NOMO-1 treated with dmso at 0.1 percent for 144 hours (cell line): ENCODE measurements at regions not wholly inside any gene's neighbourhood (a gene's known extent, or its start where the extent isn't known, plus 50 kb on each side); places are given as distances from the start of the nearest gene placed in this dataset.

Experiments used
- DNase-seq: peaks from one replicate; lab custom pipeline; 2025; ENCODE audit not compliant: unreplicated experiment; lab: John Stamatoyannopoulos, UW

DNA sequence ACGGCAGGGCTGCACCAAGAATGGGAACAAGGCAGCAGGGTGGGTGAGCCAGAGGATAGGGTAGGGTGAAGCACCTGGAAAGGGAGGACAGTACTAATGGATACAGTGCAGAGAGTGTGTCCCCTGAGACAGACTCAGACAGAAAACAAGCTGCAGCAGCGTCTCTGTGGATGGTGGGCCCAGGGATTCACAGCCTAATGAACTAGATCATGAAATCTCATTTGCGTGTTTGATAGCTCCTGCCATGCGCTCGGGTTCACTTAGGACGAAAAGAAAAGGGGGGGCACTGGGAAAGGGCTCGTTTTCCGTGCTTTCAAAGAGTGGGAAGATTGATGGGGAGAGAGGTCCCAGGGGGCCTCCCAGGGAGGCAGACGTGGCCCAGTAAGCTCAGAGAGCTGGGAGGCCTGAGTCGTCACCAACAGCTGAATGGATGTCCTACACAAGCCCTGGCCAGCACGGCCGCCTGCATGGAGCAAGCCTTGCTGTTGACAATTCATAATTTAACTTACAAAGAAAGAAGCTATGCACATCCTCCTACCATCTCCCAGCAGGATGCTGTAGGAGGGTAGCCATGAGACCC is 446.9 kb downstream of the BCOR start:
- no peak for DNase-seq

GRCh38 chrX:39652336-39652735 is 445.4 kb downstream of the BCOR start:
- DNase-seq: no peak

GRCh38 chrX:39653691-39654090 is 444.1 kb downstream of the BCOR start:
- no peak for DNase-seq

DNA sequence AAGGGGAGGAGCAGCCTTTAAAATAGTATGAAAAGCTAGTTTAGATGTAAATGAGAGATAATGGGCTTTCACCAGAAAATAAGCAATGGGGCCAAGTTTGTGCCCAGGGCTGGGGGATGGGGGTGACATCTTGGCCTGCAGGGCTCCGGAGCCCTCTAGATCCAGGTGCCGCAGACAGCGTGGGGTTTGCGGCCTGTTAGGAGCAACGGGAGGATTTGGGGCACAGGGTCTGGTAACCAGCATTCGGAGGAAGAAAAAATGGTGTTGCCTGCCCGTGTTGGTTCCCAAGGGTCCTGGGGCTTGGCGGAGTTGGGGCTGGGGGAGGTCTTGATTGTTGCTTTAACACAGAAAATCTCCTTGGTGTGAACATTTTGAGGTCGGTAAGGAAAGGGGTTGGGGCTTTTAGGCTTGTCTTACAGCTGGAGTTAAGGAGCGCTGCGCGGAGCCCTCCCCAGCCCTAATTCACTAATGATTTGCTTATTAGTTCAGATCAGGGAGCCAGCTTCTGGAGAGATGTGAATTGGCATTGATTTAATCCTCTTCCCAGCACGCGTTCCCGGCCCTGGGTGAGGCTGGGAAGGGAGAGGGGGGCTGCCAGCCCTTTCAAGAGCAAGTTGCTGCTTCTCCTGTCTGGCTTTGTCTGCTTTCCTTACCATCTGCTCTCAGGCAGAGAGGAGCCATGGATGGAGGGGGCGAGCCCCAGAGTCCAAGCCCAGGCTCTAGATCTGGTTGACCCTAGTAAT is 443.4 kb downstream of the BCOR start:
- DNase-seq: no peak

- DNase-seq: no peak
Observed at GRCh38 chrX:39654952-39655351, 442.8 kb downstream of the BCOR start.

DNA sequence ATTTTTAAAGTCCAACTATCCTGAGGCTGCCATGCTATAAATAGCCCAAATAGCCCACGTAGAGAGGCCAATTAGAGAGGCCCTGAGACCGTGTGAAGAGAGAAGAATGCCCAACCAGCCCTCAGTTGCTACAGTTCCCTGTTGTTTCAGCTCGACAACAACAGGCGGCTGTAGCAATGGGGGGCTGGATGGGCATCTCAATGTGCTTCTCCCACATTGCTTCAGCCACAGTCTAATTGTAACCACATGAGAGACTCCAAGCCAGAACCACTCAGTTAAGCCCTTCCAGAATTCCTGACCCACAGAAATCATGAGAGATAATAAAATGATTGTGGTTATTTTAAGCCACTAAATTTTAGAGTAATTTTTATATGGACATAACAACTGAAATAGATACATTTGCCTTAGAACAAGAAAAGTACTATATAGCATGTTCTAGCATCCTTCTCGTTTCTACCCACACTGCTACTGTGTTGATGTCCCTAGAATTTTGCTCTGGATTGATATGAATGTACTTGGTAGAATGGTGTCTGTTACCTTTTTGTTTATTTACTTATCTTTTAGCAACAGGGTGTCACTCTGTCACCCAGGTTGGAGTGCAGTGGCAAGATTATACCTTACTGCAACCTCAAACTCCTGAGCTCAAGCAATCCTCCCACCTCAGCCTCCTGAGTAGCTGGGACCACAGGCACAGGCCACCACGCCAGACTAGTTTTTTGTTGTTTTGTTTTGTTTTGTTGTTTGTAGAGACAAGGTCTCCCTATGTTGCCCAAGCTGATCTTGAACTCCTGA is 436.4 kb downstream of the BCOR start:
- no peak for DNase-seq

DNA sequence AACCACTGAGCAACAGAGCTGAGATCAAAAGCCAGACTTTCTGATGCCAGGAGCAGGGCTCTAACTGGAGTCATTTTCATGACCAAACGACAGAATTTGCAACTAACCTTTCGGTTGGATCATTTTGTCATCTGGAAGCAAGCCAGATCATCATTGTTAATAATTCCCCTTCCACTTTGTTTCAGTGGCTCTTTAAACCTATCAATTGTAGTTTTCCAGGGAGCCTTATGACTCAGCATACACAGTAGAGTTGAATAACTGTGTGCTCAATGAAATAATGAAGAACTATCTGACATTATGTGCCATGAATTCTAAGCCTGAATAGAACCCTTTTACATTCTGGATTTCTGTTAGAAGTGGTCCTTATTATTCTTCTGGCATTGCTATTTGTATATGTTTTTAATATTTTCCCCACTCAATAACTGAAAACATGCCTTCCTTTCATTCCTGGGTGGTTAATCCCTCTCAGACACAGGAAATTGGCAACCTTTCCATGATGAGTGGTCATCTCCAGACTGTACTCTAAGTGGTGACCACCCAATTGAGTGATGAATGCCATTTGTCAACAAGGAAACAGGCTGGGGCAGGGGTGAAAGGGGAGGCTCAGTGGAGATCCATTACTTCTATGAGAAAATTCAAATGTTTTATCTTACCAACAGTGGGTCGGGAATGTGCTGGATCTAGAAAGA is 431.8 kb downstream of the BCOR start:
- no peak for DNase-seq

DNA sequence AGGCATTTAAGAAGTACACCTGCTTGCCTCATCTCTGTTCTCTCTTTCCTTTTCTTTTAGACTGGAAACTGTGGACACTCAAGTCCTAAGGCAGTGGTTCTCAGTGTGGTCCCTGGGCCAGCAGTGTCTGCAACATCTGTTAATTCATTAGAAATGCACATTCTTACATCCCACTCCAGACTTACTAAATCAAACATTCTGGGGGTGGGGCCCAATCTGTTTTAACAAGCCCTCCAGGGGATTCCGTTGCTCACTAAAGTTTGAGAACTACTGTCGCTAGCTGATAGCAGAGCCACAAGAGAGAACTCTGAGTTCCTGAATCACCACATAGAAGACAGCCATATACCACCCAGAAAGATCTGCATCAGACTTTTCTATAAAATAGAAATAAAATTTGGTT is 430.6 kb downstream of the BCOR start:
- no peak for DNase-seq

GRCh38 chrX:39667736-39668482 is 429.8 kb downstream of the BCOR start:
- DNase-seq: no peak

DNA sequence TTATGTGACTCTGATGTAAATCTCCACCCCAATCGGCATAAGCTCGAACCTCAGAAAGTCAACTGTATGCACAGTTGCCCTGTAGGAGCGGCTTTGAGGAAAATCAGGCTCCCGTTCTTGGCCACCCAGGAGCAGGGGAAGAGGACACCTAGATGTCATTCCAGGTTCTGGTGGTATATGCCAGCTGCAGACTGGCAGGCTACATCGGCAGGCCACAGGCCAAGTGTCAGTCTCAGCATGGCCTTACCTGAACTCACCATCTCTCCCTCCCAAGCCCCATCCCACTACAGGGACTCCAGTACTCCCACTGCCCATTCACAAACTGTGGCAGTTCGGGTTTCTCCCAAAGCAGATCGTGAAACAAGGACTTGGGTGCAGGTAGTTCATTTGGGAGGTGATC is 428.1 kb downstream of the BCOR start:
- no peak for DNase-seq

DNA sequence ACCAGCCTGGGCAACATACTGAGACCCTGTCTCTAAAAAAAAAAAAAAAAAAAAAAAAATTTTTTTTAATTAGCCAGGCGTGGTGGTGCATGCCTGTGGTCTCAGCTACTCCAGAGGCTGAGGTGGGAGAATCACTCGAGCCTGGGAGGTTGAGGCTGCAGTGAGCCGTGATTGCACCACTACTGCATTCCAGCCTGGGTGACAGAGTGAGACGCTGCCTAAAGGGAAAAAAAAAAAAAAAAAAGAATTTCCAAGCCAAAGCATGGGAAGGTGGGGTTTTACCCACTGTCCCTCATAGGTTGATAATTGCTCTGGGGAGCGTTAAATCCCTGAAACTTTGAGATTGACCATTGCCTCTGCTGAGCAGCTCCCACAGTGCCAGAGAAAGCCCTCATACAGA is 427.5 kb downstream of the BCOR start:
- no peak for DNase-seq

DNA sequence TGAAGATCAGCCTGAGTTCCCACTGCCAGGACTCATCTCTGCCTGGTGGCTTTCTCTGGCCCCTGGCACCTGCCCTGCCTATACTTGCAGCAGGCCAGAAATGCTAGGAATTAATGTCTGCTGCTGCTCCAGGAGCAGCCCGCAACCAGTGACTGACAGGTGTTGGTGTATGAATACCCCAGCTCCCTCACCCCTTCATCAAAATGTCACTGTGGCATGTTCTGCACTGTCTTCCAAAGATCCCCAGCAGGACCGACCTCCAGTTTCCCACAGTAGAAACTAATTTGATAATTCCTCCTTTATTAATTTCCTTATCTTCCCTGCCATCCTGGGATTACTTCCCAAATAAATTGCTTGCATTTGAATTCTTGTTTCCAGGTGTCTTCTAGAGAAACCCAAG is 425.4 kb downstream of the BCOR start:
- DNase-seq: no peak

DNA sequence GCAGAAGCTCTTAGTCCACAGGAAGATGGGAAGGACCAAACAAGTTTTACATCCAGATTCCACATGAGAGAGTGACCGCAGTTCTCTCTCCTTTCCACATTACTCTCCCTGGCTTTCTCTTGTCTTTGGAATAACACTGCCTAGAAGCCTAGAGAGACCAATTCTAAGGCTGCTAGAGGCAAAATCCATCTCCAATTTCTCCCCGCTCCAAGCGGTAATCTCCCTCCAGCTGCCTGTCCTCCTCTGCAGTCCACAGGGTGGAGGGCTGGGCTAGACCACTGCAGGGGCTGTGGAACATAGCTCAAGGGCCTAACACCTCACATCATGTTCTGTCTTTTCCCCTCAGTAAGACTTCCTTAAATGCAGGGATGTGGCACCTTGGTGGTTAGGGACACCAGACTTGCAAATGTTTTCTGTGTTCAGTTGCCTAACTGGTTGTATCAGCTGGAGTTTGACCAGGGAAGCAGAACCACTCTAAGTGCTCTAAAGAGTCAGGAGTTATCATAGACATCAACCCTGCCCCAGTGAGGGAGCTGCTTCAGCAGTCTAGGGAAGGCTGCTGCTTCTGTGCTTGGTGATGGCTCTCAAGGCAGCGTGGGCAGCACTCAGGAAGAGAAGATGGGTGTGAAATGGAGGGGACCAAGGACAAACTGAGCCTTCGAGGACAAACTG is 423.1 kb downstream of the BCOR start:
- no peak for DNase-seq

DNA sequence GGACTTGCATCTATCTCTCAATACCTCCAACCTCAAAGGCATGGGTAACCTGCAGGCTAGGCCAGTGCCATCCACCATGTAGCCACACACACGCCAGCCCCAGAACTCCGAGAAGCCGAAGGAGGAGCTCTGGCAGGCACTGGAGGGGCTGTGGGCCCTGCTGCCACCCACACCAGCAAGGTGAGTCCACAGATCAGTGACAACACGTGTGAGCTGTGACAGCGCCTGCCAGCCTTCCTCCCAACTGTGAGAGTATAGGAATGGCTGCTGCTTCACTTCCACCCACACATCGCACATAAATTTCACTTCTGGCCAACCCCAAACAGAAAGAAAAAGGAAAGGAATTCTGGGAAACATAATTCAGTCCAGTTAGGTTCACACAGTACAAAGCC is 422.6 kb downstream of the BCOR start:
- DNase-seq: no peak

DNA sequence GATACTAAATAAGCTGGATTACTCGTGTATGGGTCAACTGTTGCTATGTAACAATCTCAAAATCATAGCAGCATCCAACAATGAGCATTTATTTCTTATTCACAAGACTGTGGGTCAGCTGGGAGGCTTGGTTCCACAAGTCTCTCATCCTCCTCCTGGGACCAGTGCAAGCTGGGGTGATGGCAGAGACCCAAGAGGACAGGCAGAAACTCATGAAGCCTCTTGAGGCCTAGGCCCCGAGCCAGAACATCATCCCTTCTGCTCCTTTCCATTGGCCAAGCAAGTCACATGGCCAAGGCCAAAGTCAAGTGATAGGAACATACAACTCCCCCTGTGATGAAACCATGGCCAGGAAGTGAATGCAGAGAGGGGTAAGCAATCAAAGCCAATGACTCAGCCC is 422.1 kb downstream of the BCOR start:
- no peak for DNase-seq

DNA sequence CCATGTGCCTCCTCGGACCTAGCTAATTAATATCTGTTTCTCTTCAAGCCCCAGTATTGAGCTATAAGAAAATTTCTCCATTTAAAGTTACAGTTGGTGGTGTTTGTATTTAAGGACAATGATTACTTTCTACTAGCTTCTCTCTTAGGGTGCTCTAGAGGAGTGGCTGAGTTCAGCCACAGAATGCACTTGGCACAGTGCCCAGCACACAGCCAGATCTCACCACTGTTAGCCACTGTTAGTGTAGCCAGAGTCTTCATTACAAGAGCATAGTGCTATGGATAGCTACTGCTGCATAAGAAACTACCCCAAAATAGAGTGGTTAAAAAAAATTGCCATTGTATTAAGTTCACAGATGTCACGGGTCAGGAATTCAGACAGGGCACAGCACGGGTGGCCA is 421.3 kb downstream of the BCOR start:
- no peak for DNase-seq

DNA sequence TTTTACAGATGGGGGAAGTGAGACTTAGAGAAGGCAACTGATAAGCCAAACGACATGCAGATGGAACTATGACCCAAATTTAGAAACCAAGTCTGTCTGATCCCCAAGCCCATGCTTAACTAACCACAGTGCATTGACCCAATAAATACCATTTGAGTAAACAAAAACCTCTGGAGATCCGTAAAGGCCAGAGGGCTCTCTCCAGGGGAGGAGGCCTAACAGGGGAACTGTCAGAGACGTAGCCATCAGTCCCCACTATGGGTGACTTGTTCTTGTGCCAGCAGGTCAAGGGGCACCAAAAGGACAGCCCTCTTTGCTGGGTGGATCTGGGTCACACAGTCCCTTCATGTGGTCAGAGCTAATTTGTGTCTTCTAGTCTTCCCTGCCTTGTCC is 420.2 kb downstream of the BCOR start:
- DNase-seq: no peak

- DNase-seq: no peak
Observed at GRCh38 chrX:39677978-39678791, 419.6 kb downstream of the BCOR start.

DNA sequence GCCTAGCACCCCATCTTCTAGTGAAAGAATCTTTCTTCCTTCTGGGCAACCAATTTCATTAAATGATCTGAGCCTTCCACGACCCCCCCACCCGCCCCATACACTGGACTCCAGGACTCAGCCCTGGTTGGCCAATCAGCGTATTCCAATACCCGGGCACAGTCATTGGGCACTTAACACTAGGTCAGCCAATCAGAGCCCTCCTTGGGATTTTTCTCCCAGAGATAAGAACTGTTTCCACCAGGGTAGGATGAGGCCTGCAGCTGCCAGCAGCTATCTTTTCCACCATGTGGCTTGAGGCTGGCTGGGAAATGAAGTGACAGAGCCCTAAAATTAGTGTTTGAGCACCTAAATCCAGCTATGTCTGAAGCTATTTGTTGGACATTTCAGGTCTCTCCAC is 418.8 kb downstream of the BCOR start:
- no peak for DNase-seq
